Loucy (cell line): ENCODE measurements at regions not wholly inside any gene's neighbourhood (a gene's known extent, or its start where the extent isn't known, plus 50 kb on each side); places are given as distances from the start of the nearest gene placed in this dataset.

Experiments
- H2AFZ ChIP-seq: fragments of 200-600 bp; sonication (generic); 2 replicates; pipeline ENCODE4 v1.6.0; 2016; ENCODE audit warnings: antibody characterized with exemption, mild to moderate bottlenecking, low read length, moderate library complexity
- H3F3A ChIP-seq: fragments of 200-600 bp; 2 replicates; pipeline ENCODE4 v1.6.0; 2016; ENCODE audit warnings: antibody characterized with exemption, low read depth, mild to moderate bottlenecking
- H3K27me3 ChIP-seq: fragments of 200-600 bp; sonication (generic); 2 replicates; pipeline ENCODE4 v1.6.1; 2014; ENCODE audit warnings: low read length, mild to moderate bottlenecking; ENCODE audit not compliant: insufficient read depth, poor library complexity, severe bottlenecking
- H3K36me3 ChIP-seq: fragments of 200-600 bp; sonication (generic); 2 replicates; pipeline ENCODE4 v1.6.1; 2016; ENCODE audit warnings: low read length; ENCODE audit not compliant: insufficient read depth
- H3K4me1 ChIP-seq: fragments of 200-600 bp; sonication (generic); 2 replicates; pipeline ENCODE4 v1.5.1; 2014; ENCODE audit warnings: low read length, mild to moderate bottlenecking; ENCODE audit not compliant: insufficient read depth, poor library complexity, severe bottlenecking
- H3K4me2 ChIP-seq: fragments of 200-600 bp; sonication (generic); 2 replicates; pipeline ENCODE4 v1.6.0; 2014; ENCODE audit warnings: antibody characterized with exemption, low read length, low read depth, mild to moderate bottlenecking; ENCODE audit not compliant: poor library complexity, severe bottlenecking
- H3K4me3 ChIP-seq: fragments of 200-600 bp; sonication (generic); 2 replicates; pipeline ENCODE4 v1.5.1; 2014; ENCODE audit warnings: low read length, mild to moderate bottlenecking, mixed read lengths; ENCODE audit not compliant: poor library complexity, severe bottlenecking
- H3K79me2 ChIP-seq: fragments of 200-600 bp; sonication (generic); 2 replicates; pipeline ENCODE4 v1.6.1; 2014; ENCODE audit warnings: low read length; ENCODE audit not compliant: insufficient read depth
- H3K9ac ChIP-seq: fragments of 200-600 bp; sonication (generic); 2 replicates; pipeline ENCODE4 v1.6.0; 2014; ENCODE audit warnings: mild to moderate bottlenecking, low read depth, low read length, moderate library complexity; ENCODE audit not compliant: poor library complexity, severe bottlenecking
- H3K9me2 ChIP-seq: fragments of 200-600 bp; sonication (generic); replicated peaks from 2 replicates; pipeline ENCODE4 v1.6.1; 2016; ENCODE audit warnings: low read depth, low read length, mixed read lengths
- H3K9me3 ChIP-seq: fragments of 200-600 bp; sonication (generic); 2 replicates; pipeline ENCODE4 v1.6.1; 2014; ENCODE audit warnings: mild to moderate bottlenecking, antibody characterized with exemption, low read length, low read depth; ENCODE audit not compliant: insufficient read depth
- H4K20me1 ChIP-seq: fragments of 200-600 bp; sonication (generic); 2 replicates; pipeline ENCODE4 v1.6.0; 2014; ENCODE audit warnings: antibody characterized with exemption, low read length, mild to moderate bottlenecking; ENCODE audit not compliant: insufficient read depth, poor library complexity, severe bottlenecking
- EZH2phosphoT487 ChIP-seq: fragments of 200-600 bp; IDR thresholded peaks from 2 replicates; pipeline ENCODE4 v1.6.1; 2018; ENCODE audit warnings: antibody characterized with exemption, mild to moderate bottlenecking, moderate library complexity, borderline replicate concordance
- TF ChIP-seq, protein P1 (sequence below): fragments of 200-600 bp; sonication (generic); conservative IDR thresholded peaks from 2 replicates; pipeline ENCODE4 v1.5.1; 2014; ENCODE audit warnings: mild to moderate bottlenecking, antibody characterized with exemption, low read length

DNA sequence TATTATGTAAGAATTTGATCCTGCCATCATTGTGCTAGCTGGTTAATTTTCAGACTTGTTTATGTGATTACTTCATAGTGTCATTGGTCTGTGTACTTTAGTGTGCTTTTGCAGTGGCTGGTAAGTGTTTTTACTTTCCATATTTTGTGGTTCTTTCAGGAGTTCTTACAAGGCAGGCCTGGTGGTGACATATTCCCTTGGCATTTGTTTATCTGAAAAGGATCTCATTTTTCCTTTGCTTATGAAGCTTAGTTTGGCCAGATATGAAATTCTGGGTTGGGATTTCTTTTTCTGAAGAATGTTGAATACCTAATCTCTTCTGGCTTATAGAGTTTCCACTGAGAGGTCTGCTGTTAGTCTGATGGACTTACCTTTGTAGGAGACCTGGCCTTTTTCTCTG is 72.8 kb upstream of the MC4R start:
- Histone ChIP-seq H3K4me1 (no peaks in the 10 kb centered on the region), H3K4me3 (no peak overlapping the region), H3K9me3 (no peaks in the 10 kb centered on the region), H3K79me2 (no peaks in the 10 kb centered on the region), H3K9me2 (no peaks in the 10 kb centered on the region), H3K9ac (no peak overlapping the region), H3K4me2 (no peak overlapping the region), H3F3A (no peaks in the 10 kb centered on the region), H4K20me1 (no peaks in the 10 kb centered on the region), H3K36me3 (no peaks in the 10 kb centered on the region), H3K27me3 (no peaks in the 10 kb centered on the region), H2AFZ (no peak overlapping the region)
- no peak for TF ChIP-seq EZH2phosphoT487

DNA sequence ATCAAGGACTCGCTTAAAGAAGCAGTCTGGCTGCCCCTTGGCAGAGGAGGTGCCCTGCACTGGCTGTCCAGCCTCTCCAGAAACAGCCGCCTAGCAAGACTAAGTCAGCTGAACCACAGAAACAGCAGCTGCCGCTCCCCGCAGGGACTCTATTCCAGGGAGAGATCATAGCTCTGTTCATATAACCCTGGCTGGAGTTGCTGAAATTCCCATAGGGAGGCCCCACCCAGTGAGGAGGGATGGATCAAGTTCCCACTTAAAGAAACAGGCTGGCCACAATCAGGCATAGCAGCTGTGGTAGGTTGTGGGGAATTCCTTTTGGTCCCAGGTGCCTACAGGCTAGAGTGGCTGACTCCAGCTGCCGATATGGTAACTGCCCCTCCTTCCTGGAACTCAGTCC is 74.2 kb upstream of the MC4R start:
- Histone ChIP-seq H3K9ac (no peak overlapping the region), H3K9me2 (no peaks in the 10 kb centered on the region), H2AFZ (no peak overlapping the region), H4K20me1 (no peaks in the 10 kb centered on the region), H3K4me1 (no peaks in the 10 kb centered on the region), H3K4me2 (no peak overlapping the region), H3K36me3 (no peaks in the 10 kb centered on the region), H3K27me3 (no peaks in the 10 kb centered on the region), H3F3A (no peaks in the 10 kb centered on the region), H3K9me3 (no peaks in the 10 kb centered on the region), H3K4me3 (no peak overlapping the region), H3K79me2 (no peaks in the 10 kb centered on the region)
- TF ChIP-seq EZH2phosphoT487, result no peak
- TF ChIP-seq, protein P1, sequence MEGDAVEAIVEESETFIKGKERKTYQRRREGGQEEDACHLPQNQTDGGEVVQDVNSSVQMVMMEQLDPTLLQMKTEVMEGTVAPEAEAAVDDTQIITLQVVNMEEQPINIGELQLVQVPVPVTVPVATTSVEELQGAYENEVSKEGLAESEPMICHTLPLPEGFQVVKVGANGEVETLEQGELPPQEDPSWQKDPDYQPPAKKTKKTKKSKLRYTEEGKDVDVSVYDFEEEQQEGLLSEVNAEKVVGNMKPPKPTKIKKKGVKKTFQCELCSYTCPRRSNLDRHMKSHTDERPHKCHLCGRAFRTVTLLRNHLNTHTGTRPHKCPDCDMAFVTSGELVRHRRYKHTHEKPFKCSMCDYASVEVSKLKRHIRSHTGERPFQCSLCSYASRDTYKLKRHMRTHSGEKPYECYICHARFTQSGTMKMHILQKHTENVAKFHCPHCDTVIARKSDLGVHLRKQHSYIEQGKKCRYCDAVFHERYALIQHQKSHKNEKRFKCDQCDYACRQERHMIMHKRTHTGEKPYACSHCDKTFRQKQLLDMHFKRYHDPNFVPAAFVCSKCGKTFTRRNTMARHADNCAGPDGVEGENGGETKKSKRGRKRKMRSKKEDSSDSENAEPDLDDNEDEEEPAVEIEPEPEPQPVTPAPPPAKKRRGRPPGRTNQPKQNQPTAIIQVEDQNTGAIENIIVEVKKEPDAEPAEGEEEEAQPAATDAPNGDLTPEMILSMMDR, result no peak

DNA sequence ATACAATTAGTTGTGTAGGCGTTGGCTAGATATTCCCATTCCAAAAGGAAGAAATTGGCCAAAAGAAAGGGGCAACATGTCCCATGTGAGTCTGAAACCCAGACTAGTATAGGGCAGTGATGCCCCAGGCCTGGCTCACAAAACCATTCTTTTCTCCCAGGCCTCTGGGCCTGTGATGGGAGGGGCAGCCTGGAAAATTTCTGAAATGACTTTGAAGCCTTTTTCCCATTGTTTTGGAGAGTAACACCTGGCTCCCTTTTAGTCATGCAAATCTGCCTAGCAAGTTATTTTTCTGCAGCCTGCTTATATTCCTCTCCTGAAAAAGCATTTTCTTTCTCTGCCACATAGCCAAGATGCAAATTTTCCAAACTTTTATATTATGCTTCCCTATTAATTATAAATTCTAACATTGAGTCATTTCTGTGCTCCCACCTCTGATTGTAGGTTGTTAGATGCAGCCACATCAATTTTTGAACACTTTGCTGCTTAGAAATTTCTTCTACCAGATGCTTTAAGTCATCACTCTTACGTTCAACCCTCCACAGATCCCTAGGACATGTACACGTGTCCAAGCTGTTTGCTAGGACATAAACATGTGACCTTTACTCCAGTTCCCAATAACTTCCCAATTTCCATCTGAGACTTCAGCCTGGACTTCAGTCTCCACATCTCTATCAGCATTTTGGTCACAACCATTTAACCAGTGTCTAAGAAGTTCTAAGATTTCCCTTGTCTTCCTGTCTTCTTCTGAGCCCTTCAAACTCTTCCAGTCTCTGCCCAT is 76.1 kb upstream of the MC4R start:
- Histone ChIP-seq H3K36me3 (no peaks in the 10 kb centered on the region), H3K9ac (no peak overlapping the region), H3K9me2 (no peaks in the 10 kb centered on the region), H3K79me2 (no peaks in the 10 kb centered on the region), H3K9me3 (no peaks in the 10 kb centered on the region), H4K20me1 (no peaks in the 10 kb centered on the region), H3K4me3 (no peak overlapping the region), H3K27me3 (no peaks in the 10 kb centered on the region), H3K4me1 (no peaks in the 10 kb centered on the region), H3F3A (no peaks in the 10 kb centered on the region), H3K4me2 (no peak overlapping the region), H2AFZ (no peak overlapping the region)
- TF ChIP-seq, protein P1, result no peak
- no peak for TF ChIP-seq EZH2phosphoT487

DNA sequence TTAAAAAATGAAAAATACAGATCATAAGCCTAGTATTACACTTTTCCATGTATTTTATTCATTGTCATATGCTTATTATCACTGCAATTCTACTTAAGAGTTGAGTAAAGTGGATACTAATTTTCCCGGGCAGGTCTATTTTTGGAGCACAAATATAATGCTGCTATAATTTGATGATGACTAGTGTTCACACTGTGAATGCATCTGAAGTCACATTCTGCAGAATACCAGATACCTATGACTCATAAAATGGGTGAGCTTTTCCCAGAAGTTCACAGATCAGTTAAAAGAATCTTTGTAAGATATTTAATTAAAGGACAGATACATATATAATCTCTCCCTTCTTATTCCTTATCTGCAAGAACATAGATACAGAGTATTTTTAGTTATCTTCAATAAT is 79.8 kb upstream of the MC4R start:
- H3F3A ChIP-seq, result no peaks in the 10 kb centered on the region
- no peaks in the 10 kb centered on the region for H3K79me2 ChIP-seq
- H2AFZ ChIP-seq, result no peak overlapping the region
- H3K9me3 ChIP-seq, result no peaks in the 10 kb centered on the region
- H4K20me1 ChIP-seq, result no peaks in the 10 kb centered on the region
- no peaks in the 10 kb centered on the region for H3K36me3 ChIP-seq
- H3K9ac ChIP-seq, result no peak overlapping the region
- H3K9me2 ChIP-seq, result no peaks in the 10 kb centered on the region
- H3K4me1 ChIP-seq, result no peaks in the 10 kb centered on the region
- no peak overlapping the region for H3K4me3 ChIP-seq
- no peak overlapping the region for H3K4me2 ChIP-seq
- no peaks in the 10 kb centered on the region for H3K27me3 ChIP-seq
- no peak for TF ChIP-seq EZH2phosphoT487
- TF ChIP-seq, protein P1, result no peak
